ENCODE measurements at regions not wholly inside any gene's neighbourhood (a gene's known extent, or its start where the extent isn't known, plus 50 kb on each side); places are given as distances from the start of the nearest gene placed in this dataset.
A peak's percentile ranks its signal among the peaks of the same experiment; 100 is the strongest.

GRCh38 chr6:22025468-22026163 is 271.2 kb downstream of the PRL start:
- peak overlapping the region; percentile 57 for H3K4me3 ChIP-seq (replicated peaks; ENCODE audit: low read depth, low read length)
- DNase-seq (ENCODE audit: extremely low read depth, insufficient read length) = peak; percentile 60
- TF ChIP-seq, protein P1, sequence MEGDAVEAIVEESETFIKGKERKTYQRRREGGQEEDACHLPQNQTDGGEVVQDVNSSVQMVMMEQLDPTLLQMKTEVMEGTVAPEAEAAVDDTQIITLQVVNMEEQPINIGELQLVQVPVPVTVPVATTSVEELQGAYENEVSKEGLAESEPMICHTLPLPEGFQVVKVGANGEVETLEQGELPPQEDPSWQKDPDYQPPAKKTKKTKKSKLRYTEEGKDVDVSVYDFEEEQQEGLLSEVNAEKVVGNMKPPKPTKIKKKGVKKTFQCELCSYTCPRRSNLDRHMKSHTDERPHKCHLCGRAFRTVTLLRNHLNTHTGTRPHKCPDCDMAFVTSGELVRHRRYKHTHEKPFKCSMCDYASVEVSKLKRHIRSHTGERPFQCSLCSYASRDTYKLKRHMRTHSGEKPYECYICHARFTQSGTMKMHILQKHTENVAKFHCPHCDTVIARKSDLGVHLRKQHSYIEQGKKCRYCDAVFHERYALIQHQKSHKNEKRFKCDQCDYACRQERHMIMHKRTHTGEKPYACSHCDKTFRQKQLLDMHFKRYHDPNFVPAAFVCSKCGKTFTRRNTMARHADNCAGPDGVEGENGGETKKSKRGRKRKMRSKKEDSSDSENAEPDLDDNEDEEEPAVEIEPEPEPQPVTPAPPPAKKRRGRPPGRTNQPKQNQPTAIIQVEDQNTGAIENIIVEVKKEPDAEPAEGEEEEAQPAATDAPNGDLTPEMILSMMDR (IDR thresholded peaks at IDR 0.05; ENCODE audit: insufficient read depth, low read length, poor library complexity, severe bottlenecking) = no peak
- no peaks in the 10 kb centered on the region for H3K36me3 ChIP-seq (ENCODE audit: control insufficient read depth, insufficient read depth, low read length)
- H3K27me3 ChIP-seq (replicated peaks; ENCODE audit: control insufficient read depth, insufficient read depth, low read length) = no peaks in the 10 kb centered on the region

GRCh38 chr6:22026164-22026678 is 270.6 kb downstream of the PRL start:
- Histone ChIP-seq H3K27me3 (replicated peaks; ENCODE audit: control insufficient read depth, insufficient read depth, low read length) (no peaks in the 10 kb centered on the region), H3K4me3 (replicated peaks; ENCODE audit: low read depth, low read length) (peak overlapping the region; percentile 14), H3K36me3 (ENCODE audit: control insufficient read depth, insufficient read depth, low read length) (no peaks in the 10 kb centered on the region)
- DNase-seq (ENCODE audit: extremely low read depth, insufficient read length) = peak; percentile 67
- TF ChIP-seq, protein P1 (IDR thresholded peaks at IDR 0.05; ENCODE audit: insufficient read depth, low read length, poor library complexity, severe bottlenecking) = no peak

- TF ChIP-seq, protein P1 (IDR thresholded peaks at IDR 0.05; ENCODE audit: insufficient read depth, low read length, poor library complexity, severe bottlenecking) = no peak
- Histone ChIP-seq H3K4me3 (replicated peaks; ENCODE audit: low read depth, low read length) (no peak overlapping the region), H3K27me3 (replicated peaks; ENCODE audit: control insufficient read depth, insufficient read depth, low read length) (no peaks in the 10 kb centered on the region), H3K36me3 (ENCODE audit: control insufficient read depth, insufficient read depth, low read length) (no peaks in the 10 kb centered on the region)
- DNase-seq (ENCODE audit: extremely low read depth, insufficient read length) = no peak
Observed at GRCh38 chr6:22027040-22027725, 269.7 kb downstream of the PRL start.

- TF ChIP-seq, protein P1 (IDR thresholded peaks at IDR 0.05; ENCODE audit: insufficient read depth, low read length, poor library complexity, severe bottlenecking) = no peak
- peak; percentile 47 for DNase-seq (ENCODE audit: extremely low read depth, insufficient read length)
- no peak overlapping the region for H3K4me3 ChIP-seq (replicated peaks; ENCODE audit: low read depth, low read length)
Observed at GRCh38 chr6:22028403-22029090, 268.3 kb downstream of the PRL start.

GRCh38 chr6:22029171-22029570 is 267.7 kb downstream of the PRL start:
- DNase-seq (ENCODE audit: extremely low read depth, insufficient read length) = no peak
- Histone ChIP-seq H3K27me3 (replicated peaks; ENCODE audit: control insufficient read depth, insufficient read depth, low read length) (no peaks in the 10 kb centered on the region), H3K36me3 (ENCODE audit: control insufficient read depth, insufficient read depth, low read length) (no peaks in the 10 kb centered on the region), H3K4me3 (replicated peaks; ENCODE audit: low read depth, low read length) (no peak overlapping the region)
- TF ChIP-seq, protein P1 (IDR thresholded peaks at IDR 0.05; ENCODE audit: insufficient read depth, low read length, poor library complexity, severe bottlenecking) = no peak

More at GRCh38 chr6:22028403-22029090, 268.3 kb downstream of the PRL start:
- Histone ChIP-seq H3K27me3 (replicated peaks; ENCODE audit: control insufficient read depth, insufficient read depth, low read length) (no peaks in the 10 kb centered on the region), H3K36me3 (ENCODE audit: control insufficient read depth, insufficient read depth, low read length) (no peaks in the 10 kb centered on the region)

All from GM06990 (cell line).